Testis (tissue), 2 donors: ENCODE measurements at regions not wholly inside any gene's neighbourhood (a gene's known extent, or its start where the extent isn't known, plus 50 kb on each side); places are given as distances from the start of the nearest gene placed in this dataset.

ENCODE experiments used
- POLR2A ChIP-seq: fragments of 450-650 bp; IDR thresholded peaks from one replicate; pipeline ENCODE4 v1.6.1; 2017; ENCODE audit warnings: antibody characterized with exemption, mild to moderate bottlenecking, moderate library complexity
- TF ChIP-seq, protein P1 (sequence below), 3 experiments: fragments of 450-650 bp in 2 of 3; fragments of 200-600 bp in 1 of 3; sonication (generic) in 1 of 3; IDR thresholded peaks; one replicate each; pipeline ENCODE4 v1.5.1; 2016 to 2019; ENCODE audit warnings: antibody characterized with exemption in 3 of 3, mild to moderate bottlenecking in 2 of 3, moderate library complexity in 1 of 3

DNA sequence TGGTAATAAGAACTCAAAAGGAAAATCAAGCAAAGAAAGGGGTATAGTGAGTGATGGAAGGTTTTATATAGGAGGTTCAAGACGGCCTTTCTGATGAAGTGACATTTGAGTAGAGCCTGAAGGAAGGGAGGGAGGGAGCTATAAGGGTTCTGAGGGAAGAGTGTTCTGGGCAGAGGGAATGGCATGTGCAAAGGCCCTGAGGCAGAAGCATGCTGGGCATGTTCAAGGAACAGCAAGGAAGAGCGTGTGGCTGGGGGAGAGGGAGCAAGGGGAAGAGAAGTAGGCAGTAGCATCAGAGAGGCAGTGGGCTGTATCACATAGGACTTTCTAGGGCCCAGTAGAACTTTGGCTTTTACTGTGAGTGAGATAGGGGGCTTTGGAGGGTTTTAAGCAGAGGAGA lies 108.9 kb upstream of the NAV2 start:
- TF ChIP-seq, protein P1, sequence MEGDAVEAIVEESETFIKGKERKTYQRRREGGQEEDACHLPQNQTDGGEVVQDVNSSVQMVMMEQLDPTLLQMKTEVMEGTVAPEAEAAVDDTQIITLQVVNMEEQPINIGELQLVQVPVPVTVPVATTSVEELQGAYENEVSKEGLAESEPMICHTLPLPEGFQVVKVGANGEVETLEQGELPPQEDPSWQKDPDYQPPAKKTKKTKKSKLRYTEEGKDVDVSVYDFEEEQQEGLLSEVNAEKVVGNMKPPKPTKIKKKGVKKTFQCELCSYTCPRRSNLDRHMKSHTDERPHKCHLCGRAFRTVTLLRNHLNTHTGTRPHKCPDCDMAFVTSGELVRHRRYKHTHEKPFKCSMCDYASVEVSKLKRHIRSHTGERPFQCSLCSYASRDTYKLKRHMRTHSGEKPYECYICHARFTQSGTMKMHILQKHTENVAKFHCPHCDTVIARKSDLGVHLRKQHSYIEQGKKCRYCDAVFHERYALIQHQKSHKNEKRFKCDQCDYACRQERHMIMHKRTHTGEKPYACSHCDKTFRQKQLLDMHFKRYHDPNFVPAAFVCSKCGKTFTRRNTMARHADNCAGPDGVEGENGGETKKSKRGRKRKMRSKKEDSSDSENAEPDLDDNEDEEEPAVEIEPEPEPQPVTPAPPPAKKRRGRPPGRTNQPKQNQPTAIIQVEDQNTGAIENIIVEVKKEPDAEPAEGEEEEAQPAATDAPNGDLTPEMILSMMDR (IDR thresholded peaks at IDR 0.05) = no peak
- no peak for TF ChIP-seq POLR2A
